K562 (cell line): ENCODE measurements at regions not wholly inside any gene's neighbourhood (a gene's known extent, or its start where the extent isn't known, plus 50 kb on each side); places are given as distances from the start of the nearest gene placed in this dataset.

Source experiments
- ATAC-seq: fragments of 200-7000 bp; cut with Tn5 transposase; 3 replicates; pipeline ENCODE4 v1.9.1; 2020; ENCODE audit warnings: moderate library complexity
- BruUV-seq: library from RNA; stranded (reverse); fragments of 400-500 nt; replicated peaks from 2 replicates; lab custom pipeline; 2021; lab: Mats Ljungman, UMichigan
- CTCF ChIA-PET: fragments of 300-600 bp; formaldehyde crosslinking; extraction: SDS; loops from one replicate; lab custom pipeline; 2021; ENCODE audit warnings: low intra/inter-chr PET ratio; lab: Yijun Ruan, JAX
- POLR2A ChIA-PET: fragments of 300-600, 350-650 bp; sonication (Branson Sonifier 250); formaldehyde crosslinking; extraction: SDS; loops from one replicate; lab custom pipeline; 2021; ENCODE audit warnings: antibody characterized with exemption, inconsistent platforms; lab: Yijun Ruan, JAX
- DNase-seq, 4 experiments: peaks; one replicate each; pipeline versions ENCODE4 v3.0.0 to v3.0.0-alpha.2; 2011 to 2018; ENCODE audit warnings: low spot score in 3 of 4, mixed read lengths in 3 of 4; ENCODE audit errors: extremely low read depth in 1 of 4
- FAIRE-seq: peaks from 2 replicates; lab custom pipeline; 2011; peaks lifted over from hg19 to GRCh38; lab: Jason Lieb, UNC
- H2AFZ ChIP-seq: 2 replicates; pipeline ENCODE4 v1.6.0; 2011; ENCODE audit warnings: low read depth, low read length, control low read depth, inconsistent platforms
- H3K27ac ChIP-seq: fragments of 200-600 bp; 3 replicates; pipeline ENCODE4 v1.8.0; 2011; ENCODE audit warnings: low read depth, mild to moderate bottlenecking, control low read depth, inconsistent platforms, low read length, moderate library complexity, mixed read lengths; ENCODE audit errors: extremely low read depth
- H3K27me3 ChIP-seq, 2 experiments: fragments of 300-600 bp in 1 of 2; 2 replicates in 1 of 2; 3 replicates in 1 of 2; pipeline versions ENCODE4 v1.6.0 to v1.8.0; 2011; ENCODE audit warnings: inconsistent platforms in 2 of 2, low read length in 2 of 2, mild to moderate bottlenecking in 1 of 2, mixed read lengths in 1 of 2, moderate library complexity in 1 of 2; ENCODE audit not compliant: control insufficient read depth in 2 of 2, insufficient read depth in 2 of 2
- H3K36me3 ChIP-seq: fragments of 300-600 bp; 3 replicates; pipeline ENCODE4 v1.8.0; 2011; ENCODE audit warnings: mild to moderate bottlenecking, low read length, inconsistent platforms; ENCODE audit not compliant: control insufficient read depth, insufficient read depth
- H3K4me1 ChIP-seq, 2 experiments: fragments of 200-600 bp in 1 of 2; replicated peaks in 1 of 2; 2 replicates in 1 of 2; 3 replicates in 1 of 2; pipeline versions ENCODE4 v1.5.1 to v1.8.0; 2011; ENCODE audit warnings: inconsistent platforms in 2 of 2, low read length in 2 of 2, mild to moderate bottlenecking in 1 of 2, mixed read lengths in 1 of 2, moderate library complexity in 1 of 2; ENCODE audit not compliant: control insufficient read depth in 2 of 2, insufficient read depth in 2 of 2
- H3K4me2 ChIP-seq: 2 replicates; pipeline ENCODE4 v1.6.1; 2011; ENCODE audit warnings: low read length, control low read depth, inconsistent platforms, mixed read lengths; ENCODE audit not compliant: insufficient read depth
- H3K4me3 ChIP-seq: fragments of 200-600 bp; sonication (generic), shearing (Covaris generic); 2 replicates; pipeline ENCODE4 v1.5.1; 2016; ENCODE audit warnings: control low read depth, inconsistent platforms
- H3K79me2 ChIP-seq: fragments of 200-600 bp; 3 replicates; pipeline ENCODE4 v1.8.0; 2011; ENCODE audit warnings: low read length, inconsistent platforms; ENCODE audit not compliant: control insufficient read depth, insufficient read depth
- H3K9ac ChIP-seq, 2 experiments: 2 replicates each; pipeline versions ENCODE4 v1.6.0 to v1.6.1; 2011; ENCODE audit warnings: low read depth in 2 of 2, low read length in 2 of 2, control low read depth in 1 of 2, inconsistent platforms in 1 of 2, mild to moderate bottlenecking in 1 of 2, mixed read lengths in 1 of 2; ENCODE audit not compliant: insufficient read depth in 1 of 2
- H3K9me1 ChIP-seq: one replicate; pipeline ENCODE4 v1.6.0; 2011; ENCODE audit warnings: inconsistent platforms, mild to moderate bottlenecking, low read length, moderate library complexity; ENCODE audit not compliant: control insufficient read depth, insufficient read depth
- H3K9me3 ChIP-seq: replicated peaks from 2 replicates; pipeline ENCODE4 v1.5.1; 2011; ENCODE audit warnings: low read depth, low read length, inconsistent platforms; ENCODE audit not compliant: control insufficient read depth, insufficient read depth
- H4K20me1 ChIP-seq: replicated peaks from 2 replicates; pipeline ENCODE4 v1.6.1; 2011; ENCODE audit warnings: low read length, inconsistent platforms, mixed read lengths; ENCODE audit not compliant: control insufficient read depth, insufficient read depth
- ILK ChIP-seq: fragments of 450-650 bp; IDR thresholded peaks from 2 replicates; pipeline ENCODE4 v1.6.1; 2016; ENCODE audit warnings: missing genetic modification characterization, low read depth, mild to moderate bottlenecking, missing compliant biosample characterization, moderate library complexity, borderline replicate concordance
- POU5F1 ChIP-seq: fragments of 150-350 bp; IDR thresholded peaks from 2 replicates; pipeline ENCODE4 v1.6.1; 2014; ENCODE audit warnings: borderline replicate concordance, low read length, low read depth, mild to moderate bottlenecking; ENCODE audit not compliant: partially characterized antibody
- SETDB1 ChIP-seq: IDR thresholded peaks from one replicate; pipeline ENCODE4 v1.6.1; 2012; ENCODE audit warnings: low read length, control low read depth, inconsistent platforms
- SNRNP70 ChIP-seq: fragments of 200-400 bp; formaldehyde crosslinking; optimal IDR thresholded peaks from 2 replicates; pipeline ENCODE3; 2017; ENCODE audit warnings: low read depth, low read length
- TCFL5 ChIP-seq: fragments of 250-450 bp; sonication (Bioruptor Pico); conservative IDR thresholded peaks from 2 replicates; pipeline ENCODE4 v1.6.1; 2021; ENCODE audit warnings: mild to moderate bottlenecking, moderate library complexity, matching md5 sums
- ZNF830 ChIP-seq: fragments of 250-450 bp; sonication (Bioruptor Pico); IDR thresholded peaks from 2 replicates; pipeline ENCODE4 v1.5.0; 2021; ENCODE audit warnings: mild to moderate bottlenecking
- WGBS: fragments of 100-300 bp; shearing (Covaris generic); methylation state at CpG from one replicate; pipeline ENCODE4 v1.1.6; 2016; ENCODE audit warnings: low coverage, mixed read lengths; ENCODE audit not compliant: insufficient coverage; ENCODE audit errors: missing lambda C conversion rate; 5-methylcytosine and 5-hydroxymethylcytosine counted together
- in situ Hi-C: fragments of 300-500 bp; cut with MboI; formaldehyde crosslinking; loops from 4 replicates; pipeline ENCODE4 v1.15.0; 2018; ENCODE audit warnings: inconsistent platforms, mixed read lengths
- intact Hi-C: fragments of 100-400 bp; cut with micrococcal nuclease; formaldehyde crosslinking; loops from 2 replicates; pipeline ENCODE4 v1.14.2; 2022
- TF ChIP-seq, protein P1 (sequence below): fragments of 450-650 bp; IDR thresholded peaks from 2 replicates; pipeline ENCODE4 v1.7.0; 2016; ENCODE audit warnings: borderline replicate concordance
- TF ChIP-seq, protein P2 (sequence below): fragments of 450-650 bp; IDR thresholded peaks from 2 replicates; pipeline ENCODE4 v1.6.1; 2016; ENCODE audit warnings: mild to moderate bottlenecking, moderate library complexity

DNA sequence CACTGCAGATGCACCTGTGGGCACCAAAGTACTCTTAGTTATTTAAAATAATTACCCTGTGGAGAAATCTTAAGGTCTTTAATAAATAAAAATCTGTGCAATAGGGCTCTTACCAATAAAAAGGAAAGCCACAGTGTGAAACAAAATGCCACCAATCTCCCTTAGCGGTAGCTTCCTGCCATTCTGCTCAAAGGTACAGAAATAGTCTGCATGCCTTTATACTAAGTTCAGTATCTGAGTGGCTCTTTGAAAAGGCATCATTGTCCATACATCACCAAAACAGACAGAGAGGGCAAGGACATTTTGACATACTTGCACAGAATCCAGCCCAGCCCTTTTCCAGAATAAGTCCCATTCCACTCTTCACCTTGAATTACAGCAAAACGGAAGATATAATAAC is 161.0 kb downstream of the KLF12 start:
- no peaks in the 10 kb centered on the region for H4K20me1 ChIP-seq
- ATAC-seq = no peak
- ChIA-PET POLR2A (no interaction called here), CTCF (no interaction called here)
- no peak for DNase-seq
- H3K4me1 ChIP-seq = no peaks in the 10 kb centered on the region
- no peaks in the 10 kb centered on the region for H3K9me3 ChIP-seq
- FAIRE-seq = no peak
- H3K79me2 ChIP-seq = no peaks in the 10 kb centered on the region
- WGBS = 0% methylated on average over 2 of the region's 2 CpGs
- H3K4me3 ChIP-seq = no peak overlapping the region
- in situ Hi-C loops = no loop called here
- H3K36me3 ChIP-seq = no peaks in the 10 kb centered on the region
- H3K9me1 ChIP-seq = no peaks in the 10 kb centered on the region
- no peak overlapping the region for H3K27ac ChIP-seq
- no peaks in the 10 kb centered on the region for H3K27me3 ChIP-seq
- no peak overlapping the region for H2AFZ ChIP-seq
- no peak overlapping the region for H3K9ac ChIP-seq
- H3K4me2 ChIP-seq = no peak overlapping the region
- intact Hi-C loops = no loop called here
- BruUV-seq = no TSS peak
- no peak for TF ChIP-seq TCFL5 (CRISPR knock-in tag)
- TF ChIP-seq, protein P1, sequence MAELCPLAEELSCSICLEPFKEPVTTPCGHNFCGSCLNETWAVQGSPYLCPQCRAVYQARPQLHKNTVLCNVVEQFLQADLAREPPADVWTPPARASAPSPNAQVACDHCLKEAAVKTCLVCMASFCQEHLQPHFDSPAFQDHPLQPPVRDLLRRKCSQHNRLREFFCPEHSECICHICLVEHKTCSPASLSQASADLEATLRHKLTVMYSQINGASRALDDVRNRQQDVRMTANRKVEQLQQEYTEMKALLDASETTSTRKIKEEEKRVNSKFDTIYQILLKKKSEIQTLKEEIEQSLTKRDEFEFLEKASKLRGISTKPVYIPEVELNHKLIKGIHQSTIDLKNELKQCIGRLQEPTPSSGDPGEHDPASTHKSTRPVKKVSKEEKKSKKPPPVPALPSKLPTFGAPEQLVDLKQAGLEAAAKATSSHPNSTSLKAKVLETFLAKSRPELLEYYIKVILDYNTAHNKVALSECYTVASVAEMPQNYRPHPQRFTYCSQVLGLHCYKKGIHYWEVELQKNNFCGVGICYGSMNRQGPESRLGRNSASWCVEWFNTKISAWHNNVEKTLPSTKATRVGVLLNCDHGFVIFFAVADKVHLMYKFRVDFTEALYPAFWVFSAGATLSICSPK = no peak
- no peak for TF ChIP-seq SETDB1
- no peak for TF ChIP-seq ILK (tag)
- TF ChIP-seq POU5F1 = no peak
- TF ChIP-seq SNRNP70 = no peak
- TF ChIP-seq ZNF830 (CRISPR knock-in tag) = no peak
- TF ChIP-seq, protein P2, sequence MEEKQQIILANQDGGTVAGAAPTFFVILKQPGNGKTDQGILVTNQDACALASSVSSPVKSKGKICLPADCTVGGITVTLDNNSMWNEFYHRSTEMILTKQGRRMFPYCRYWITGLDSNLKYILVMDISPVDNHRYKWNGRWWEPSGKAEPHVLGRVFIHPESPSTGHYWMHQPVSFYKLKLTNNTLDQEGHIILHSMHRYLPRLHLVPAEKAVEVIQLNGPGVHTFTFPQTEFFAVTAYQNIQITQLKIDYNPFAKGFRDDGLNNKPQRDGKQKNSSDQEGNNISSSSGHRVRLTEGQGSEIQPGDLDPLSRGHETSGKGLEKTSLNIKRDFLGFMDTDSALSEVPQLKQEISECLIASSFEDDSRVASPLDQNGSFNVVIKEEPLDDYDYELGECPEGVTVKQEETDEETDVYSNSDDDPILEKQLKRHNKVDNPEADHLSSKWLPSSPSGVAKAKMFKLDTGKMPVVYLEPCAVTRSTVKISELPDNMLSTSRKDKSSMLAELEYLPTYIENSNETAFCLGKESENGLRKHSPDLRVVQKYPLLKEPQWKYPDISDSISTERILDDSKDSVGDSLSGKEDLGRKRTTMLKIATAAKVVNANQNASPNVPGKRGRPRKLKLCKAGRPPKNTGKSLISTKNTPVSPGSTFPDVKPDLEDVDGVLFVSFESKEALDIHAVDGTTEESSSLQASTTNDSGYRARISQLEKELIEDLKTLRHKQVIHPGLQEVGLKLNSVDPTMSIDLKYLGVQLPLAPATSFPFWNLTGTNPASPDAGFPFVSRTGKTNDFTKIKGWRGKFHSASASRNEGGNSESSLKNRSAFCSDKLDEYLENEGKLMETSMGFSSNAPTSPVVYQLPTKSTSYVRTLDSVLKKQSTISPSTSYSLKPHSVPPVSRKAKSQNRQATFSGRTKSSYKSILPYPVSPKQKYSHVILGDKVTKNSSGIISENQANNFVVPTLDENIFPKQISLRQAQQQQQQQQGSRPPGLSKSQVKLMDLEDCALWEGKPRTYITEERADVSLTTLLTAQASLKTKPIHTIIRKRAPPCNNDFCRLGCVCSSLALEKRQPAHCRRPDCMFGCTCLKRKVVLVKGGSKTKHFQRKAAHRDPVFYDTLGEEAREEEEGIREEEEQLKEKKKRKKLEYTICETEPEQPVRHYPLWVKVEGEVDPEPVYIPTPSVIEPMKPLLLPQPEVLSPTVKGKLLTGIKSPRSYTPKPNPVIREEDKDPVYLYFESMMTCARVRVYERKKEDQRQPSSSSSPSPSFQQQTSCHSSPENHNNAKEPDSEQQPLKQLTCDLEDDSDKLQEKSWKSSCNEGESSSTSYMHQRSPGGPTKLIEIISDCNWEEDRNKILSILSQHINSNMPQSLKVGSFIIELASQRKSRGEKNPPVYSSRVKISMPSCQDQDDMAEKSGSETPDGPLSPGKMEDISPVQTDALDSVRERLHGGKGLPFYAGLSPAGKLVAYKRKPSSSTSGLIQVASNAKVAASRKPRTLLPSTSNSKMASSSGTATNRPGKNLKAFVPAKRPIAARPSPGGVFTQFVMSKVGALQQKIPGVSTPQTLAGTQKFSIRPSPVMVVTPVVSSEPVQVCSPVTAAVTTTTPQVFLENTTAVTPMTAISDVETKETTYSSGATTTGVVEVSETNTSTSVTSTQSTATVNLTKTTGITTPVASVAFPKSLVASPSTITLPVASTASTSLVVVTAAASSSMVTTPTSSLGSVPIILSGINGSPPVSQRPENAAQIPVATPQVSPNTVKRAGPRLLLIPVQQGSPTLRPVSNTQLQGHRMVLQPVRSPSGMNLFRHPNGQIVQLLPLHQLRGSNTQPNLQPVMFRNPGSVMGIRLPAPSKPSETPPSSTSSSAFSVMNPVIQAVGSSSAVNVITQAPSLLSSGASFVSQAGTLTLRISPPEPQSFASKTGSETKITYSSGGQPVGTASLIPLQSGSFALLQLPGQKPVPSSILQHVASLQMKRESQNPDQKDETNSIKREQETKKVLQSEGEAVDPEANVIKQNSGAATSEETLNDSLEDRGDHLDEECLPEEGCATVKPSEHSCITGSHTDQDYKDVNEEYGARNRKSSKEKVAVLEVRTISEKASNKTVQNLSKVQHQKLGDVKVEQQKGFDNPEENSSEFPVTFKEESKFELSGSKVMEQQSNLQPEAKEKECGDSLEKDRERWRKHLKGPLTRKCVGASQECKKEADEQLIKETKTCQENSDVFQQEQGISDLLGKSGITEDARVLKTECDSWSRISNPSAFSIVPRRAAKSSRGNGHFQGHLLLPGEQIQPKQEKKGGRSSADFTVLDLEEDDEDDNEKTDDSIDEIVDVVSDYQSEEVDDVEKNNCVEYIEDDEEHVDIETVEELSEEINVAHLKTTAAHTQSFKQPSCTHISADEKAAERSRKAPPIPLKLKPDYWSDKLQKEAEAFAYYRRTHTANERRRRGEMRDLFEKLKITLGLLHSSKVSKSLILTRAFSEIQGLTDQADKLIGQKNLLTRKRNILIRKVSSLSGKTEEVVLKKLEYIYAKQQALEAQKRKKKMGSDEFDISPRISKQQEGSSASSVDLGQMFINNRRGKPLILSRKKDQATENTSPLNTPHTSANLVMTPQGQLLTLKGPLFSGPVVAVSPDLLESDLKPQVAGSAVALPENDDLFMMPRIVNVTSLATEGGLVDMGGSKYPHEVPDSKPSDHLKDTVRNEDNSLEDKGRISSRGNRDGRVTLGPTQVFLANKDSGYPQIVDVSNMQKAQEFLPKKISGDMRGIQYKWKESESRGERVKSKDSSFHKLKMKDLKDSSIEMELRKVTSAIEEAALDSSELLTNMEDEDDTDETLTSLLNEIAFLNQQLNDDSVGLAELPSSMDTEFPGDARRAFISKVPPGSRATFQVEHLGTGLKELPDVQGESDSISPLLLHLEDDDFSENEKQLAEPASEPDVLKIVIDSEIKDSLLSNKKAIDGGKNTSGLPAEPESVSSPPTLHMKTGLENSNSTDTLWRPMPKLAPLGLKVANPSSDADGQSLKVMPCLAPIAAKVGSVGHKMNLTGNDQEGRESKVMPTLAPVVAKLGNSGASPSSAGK = no peak
